Femur (tissue), 1 donor: ENCODE measurements at regions not wholly inside any gene's neighbourhood (a gene's known extent, or its start where the extent isn't known, plus 50 kb on each side); places are given as distances from the start of the nearest gene placed in this dataset.

Experiments
- DNase-seq: peaks from one replicate; pipeline ENCODE4 v3.0.0-alpha.2; 2017

GRCh38 chr2:155125585-155126230 is 427.2 kb downstream of the KCNJ3 start:
- DNase-seq: no peak

DNA sequence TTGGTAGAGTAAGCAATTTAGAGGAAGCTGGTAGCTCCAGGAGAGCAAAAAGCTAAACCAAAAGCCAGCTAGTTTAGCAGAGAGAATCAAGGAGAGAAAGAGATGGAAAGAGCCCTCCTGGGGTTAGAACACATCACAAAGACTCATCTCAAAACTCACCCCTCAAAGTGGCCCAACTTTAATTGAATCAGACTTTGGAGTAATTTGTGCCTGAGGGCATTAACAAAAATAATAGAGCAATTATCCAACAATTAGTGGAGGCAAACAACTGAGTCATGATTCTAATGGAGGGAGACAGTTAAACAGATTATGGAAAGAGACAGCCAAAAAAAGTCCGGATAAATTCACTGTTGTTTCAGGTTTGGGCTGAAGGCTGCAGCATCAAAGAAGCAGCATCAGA is 417.4 kb downstream of the KCNJ3 start:
- DNase-seq: no peak

DNA sequence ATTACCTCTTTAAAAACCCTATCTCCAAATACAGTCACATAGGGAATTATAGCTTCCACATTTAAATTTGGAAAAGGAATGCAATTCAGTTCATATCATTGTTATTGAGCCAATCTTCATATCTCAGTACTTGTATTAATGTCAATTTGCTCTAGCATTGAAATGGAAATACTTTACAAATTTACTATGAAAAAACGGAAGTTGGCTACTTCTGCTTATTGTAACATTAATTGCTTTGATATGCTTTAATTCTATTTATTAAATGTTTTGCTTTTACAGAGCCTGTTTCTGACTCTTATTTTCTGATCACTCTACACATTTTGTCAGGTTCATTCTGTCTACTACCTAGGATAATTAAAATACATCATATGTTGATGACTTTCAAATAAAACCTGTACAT is 412.6 kb downstream of the KCNJ3 start:
- DNase-seq: no peak

GRCh38 chr2:155109527-155109926 is 411.0 kb downstream of the KCNJ3 start:
- no peak for DNase-seq

- DNase-seq: no peak
Observed at GRCh38 chr2:155100261-155100660, 401.8 kb downstream of the KCNJ3 start.

- DNase-seq: no peak
Observed at GRCh38 chr2:155099784-155100183, 401.3 kb downstream of the KCNJ3 start.

GRCh38 chr2:155095613-155096012 is 397.1 kb downstream of the KCNJ3 start:
- no peak for DNase-seq

- DNase-seq: no peak
Observed at GRCh38 chr2:155080373-155080772, 381.9 kb downstream of the KCNJ3 start.

DNA sequence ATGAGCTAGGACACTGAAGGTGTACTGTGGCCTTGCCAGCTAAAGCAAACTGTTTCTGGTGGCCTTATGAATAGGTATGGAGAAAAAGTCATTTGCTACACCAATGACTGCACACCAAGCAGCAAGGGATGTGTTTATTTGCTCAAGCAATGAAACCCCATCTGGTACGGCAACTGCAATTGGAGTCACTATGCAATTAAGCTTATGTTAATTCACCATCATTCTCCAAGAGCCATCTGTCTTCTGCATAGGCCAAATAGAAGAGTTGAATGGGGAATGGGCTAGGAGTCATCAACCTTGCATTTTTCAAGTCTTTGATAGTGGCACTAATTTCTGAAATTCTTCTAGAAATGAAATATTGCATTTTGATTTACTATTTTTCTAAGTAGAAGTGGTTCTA is 372.0 kb downstream of the KCNJ3 start:
- no peak for DNase-seq

DNA sequence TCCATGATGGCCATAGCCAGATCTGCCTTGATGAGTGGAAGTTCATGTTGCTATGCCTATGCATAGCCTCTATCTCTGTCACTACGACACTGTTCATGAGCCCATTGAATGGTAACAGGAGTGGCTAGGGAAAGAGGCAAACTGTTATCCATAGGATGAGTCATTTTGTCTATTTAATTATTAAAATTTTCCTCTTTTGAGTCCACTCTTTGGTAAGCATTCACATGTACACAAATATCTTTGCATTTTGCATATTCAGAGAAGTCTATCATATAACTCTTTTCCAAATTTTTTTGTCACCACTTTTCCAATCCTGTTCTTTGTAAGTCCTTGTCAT is 364.4 kb downstream of the KCNJ3 start:
- DNase-seq: no peak

DNA sequence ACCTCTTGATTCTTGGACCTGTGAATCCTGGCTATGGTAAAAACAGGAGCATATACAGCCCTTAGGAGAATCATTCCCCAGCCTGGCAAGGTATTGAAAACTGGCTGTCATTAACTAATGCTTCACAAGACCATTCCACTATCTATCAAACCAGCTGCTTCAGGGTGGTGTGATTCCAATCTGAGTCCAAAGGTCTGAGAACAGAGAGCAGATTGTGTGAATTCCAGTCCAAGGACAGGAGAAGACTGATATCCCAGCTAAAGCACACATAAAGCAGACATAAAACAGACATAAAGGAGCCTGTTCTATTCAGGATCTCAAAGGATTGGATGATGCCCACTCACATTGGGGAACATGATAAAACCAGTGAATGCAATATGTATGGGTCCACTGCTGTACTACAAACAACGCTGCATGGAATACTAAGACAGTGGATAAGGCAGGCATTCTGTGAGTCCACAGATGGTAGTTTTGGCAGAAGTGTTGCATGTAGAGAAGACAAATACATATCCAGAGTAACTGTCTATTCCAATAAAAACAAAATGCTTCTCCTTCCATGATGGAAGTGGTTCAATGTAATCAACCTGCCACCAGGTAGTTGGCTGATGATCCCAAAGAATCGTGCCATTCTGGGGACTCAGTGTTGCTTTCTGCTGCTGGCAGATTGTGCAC is 363.9 kb downstream of the KCNJ3 start:
- no peak for DNase-seq

- no peak for DNase-seq
Observed at GRCh38 chr2:155060896-155061295, 362.4 kb downstream of the KCNJ3 start.

DNA sequence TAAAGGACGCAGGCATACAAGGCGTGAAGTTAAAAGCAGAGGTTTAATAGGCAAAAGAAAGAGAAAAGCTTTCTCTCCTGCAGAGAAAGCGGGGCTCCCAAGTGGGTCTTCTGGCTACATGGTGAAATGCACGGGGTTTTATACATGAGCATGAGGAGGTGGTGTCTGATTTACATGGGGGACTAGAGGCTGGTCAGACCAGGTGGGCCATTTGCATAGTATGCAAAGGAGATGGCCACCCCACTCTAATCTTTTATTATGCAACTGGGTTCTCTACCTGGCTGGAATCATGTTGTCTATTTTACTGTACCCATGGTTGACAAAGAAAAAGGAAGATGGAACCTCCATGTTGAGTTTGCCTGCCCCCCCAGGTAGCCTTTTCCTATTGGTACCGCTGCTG is 356.2 kb downstream of the KCNJ3 start:
- DNase-seq: no peak

- no peak for DNase-seq
Observed at GRCh38 chr2:155043097-155043496, 344.6 kb downstream of the KCNJ3 start.

DNA sequence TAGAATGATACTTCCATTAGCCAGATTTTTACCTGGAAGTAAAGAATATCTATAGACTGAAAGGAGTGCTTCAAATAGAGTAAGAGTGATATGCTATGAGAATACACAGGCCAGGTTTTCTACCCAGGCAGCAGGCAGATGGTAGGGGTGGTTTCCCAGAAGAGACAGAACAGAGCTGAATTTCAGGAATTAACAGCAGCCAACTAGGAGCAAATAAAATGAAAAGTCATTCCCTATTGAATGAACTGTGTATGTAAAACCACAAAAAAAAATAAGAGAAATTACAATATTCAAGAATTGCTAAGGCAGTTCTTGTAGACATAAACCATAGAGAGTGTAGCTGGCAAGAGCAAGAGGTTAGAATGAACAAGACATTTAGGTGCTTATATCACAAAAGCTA is 336.8 kb downstream of the KCNJ3 start:
- no peak for DNase-seq

DNA sequence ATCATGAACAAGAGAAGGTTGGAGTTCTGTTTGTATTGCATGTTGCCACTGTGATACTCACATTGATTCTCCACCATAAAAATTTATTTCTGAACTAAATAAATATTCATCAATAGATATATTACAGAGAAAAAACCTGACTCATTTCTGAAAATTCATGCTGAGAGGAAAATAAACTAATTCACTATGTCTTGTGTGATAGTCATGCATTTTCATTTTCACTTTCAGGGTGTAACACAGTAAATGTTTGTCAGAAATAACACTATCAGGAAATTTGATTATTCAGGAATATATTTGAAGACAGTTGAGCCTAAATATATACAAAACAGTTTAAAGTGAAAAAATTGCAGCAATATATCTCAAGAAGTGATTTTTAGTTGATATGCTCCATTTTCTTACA is 335.2 kb downstream of the KCNJ3 start:
- no peak for DNase-seq

DNA sequence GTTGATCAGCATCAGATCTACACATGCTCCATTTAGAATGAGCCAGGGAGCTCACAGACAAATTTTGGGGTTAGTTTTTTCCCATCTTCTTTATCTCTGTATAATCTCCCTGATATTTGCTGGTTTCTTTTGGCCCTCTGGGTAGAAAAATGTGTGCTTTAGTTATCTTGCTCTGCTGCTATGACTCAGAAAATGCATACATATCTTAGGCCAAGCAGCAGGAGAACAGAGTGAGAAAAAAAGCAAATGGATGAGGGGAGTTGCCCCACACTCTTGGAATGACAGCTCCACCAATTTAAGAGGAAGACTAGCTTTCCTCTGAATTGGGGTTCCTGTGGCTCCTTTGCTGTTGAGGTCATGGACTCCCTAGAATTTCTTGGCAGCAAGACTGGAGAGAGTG is 331.8 kb downstream of the KCNJ3 start:
- no peak for DNase-seq

DNA sequence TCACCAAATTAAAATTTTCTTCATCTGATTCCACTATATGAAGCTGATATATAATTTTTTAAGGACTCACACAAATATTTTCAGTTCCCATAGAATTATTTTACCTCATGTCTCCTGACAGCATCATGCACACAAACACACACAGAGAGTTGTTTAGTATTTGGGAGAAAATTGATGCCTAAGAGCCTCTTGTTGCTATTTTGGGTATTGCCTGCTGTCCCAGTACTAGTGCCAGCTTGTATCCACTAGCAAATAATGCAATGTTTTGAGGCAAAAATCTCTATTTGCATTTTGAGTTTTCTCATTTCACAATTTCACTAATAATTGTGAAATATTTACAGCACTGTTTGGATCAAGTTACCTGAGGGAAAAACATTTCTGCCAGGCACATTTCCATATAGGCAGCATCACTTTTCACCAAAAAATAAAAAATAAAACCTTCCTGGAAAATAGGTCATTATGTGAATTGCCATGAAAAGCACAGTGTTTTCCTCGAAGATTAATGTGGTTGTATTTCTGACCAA is 328.2 kb downstream of the KCNJ3 start:
- no peak for DNase-seq

DNA sequence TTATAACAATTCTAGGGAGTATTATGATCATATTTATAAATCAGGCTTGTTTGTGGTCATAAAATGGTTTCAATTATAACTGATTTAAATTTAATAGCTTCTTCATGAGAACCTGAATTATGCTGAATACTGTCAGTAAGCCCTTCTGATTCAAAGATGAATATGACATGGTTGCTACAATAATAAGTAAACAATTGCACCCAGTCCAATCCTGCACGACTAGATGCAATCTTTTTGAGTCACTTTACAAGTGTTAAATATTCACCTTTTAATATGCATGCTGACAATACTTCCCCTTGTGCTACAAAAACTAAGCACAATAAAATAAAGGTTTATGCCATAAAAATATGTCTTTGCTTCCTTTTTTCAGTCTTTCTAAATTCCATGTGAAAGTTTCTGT is 325.2 kb downstream of the KCNJ3 start:
- DNase-seq: no peak

DNA sequence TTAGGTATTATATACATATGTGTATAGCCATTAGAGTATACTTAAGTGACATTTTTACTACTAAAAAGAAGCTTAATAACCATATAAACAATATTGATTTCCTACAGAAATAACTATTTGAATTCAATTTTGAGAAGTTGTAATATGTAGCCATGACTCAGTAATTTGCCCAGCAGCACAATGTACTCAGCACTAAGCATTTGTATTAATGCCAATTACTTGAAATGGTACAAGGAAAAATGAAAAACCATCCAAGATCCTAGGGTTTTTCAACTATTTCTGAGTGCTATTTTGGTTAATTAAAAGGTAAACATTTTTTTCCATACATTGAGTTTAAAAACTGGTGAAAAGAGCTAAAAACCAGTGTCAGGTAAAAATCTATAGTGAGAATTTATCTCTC is 324.0 kb downstream of the KCNJ3 start:
- DNase-seq: no peak

- no peak for DNase-seq
Observed at GRCh38 chr2:155021618-155022017, 323.1 kb downstream of the KCNJ3 start.

DNA sequence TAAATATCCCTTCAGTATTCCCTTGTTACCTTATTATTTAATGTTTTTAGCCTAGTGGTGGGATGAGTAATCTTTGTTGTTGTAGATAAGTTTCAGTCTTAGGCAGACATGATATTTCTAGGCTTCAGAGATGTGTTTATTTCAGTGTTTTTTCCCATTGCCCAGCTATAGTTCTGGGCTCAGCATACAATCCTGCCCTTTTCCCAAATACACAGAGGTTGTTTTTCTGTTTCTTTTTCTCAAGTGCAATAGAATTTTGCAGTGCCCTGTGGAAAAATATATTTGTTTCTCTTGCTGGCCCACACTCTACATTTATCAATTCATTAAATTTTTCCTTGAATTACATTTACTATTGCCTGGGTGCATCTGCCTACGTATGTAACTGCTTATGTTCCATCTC is 321.8 kb downstream of the KCNJ3 start:
- no peak for DNase-seq

DNA sequence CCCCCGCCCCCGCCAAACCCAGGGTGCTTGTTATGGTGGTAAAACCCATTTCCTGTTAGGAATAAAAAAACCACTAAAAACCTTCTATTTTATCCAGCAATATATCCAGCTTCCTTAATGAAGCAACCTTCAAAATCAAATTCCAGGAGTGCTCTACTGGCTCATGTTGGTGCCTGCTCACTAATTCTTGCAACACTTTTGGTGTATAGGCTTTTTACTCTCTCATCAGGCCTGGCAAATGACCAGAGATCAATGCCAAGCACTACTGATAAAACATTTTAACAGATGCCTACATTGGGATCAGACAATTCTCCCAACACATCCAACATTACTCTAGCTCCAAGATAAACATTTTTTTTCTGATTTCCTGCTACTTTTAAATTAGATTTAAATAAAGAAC is 312.4 kb downstream of the KCNJ3 start:
- no peak for DNase-seq

DNA sequence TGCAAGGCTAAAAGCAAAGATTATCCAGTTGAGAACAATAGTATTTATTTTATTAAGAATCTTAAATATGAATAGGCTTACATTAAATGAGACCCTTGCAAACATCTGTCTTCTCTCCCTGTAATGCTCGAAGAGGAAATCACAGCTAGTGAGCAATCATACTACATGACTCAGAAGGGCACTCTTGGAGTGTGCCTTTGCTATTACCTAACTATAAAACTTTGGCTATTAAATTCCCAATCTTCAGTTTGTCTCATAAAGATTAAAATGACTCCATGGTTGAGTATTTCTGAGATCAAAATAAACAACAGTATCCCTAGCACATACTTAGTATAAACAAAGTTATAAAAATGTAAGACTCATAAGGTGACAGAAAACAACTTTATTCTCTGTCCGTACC is 296.9 kb downstream of the KCNJ3 start:
- DNase-seq: no peak

- DNase-seq: no peak
Observed at GRCh38 chr2:154992826-154993225, 294.3 kb downstream of the KCNJ3 start.
